B cell (primary cell): ENCODE measurements at regions not wholly inside any gene's neighbourhood (a gene's known extent, or its start where the extent isn't known, plus 50 kb on each side); places are given as distances from the start of the nearest gene placed in this dataset.

Source experiments
- ATAC-seq: fragments of 200-7000 bp; cut with Tn5 transposase; one replicate; pipeline ENCODE4 v1.10.0; 2021; ENCODE audit warnings: low read depth, mild to moderate bottlenecking, moderate number of reproducible peaks, moderate library complexity
- CTCF ChIA-PET: fragments of 350-600 bp; sonication (Branson Sonifier 250); formaldehyde crosslinking; loops from one replicate; lab custom pipeline; 2021; ENCODE audit warnings: antibody characterized with exemption, inconsistent platforms; lab: Charles Lee
- POLR2A ChIA-PET: fragments of 350-600 bp; sonication (Branson Sonifier 250); formaldehyde crosslinking; loops from one replicate; lab custom pipeline; 2021; ENCODE audit warnings: antibody characterized with exemption; lab: Charles Lee
- DNase-seq: peaks from one replicate; pipeline ENCODE4 v3.0.0; 2013
- H2AFZ ChIP-seq: 2 replicates; pipeline ENCODE4 v1.6.1; 2012; ENCODE audit warnings: mild to moderate bottlenecking, low read depth, low read length; ENCODE audit not compliant: insufficient read depth, poor library complexity, severe bottlenecking
- H3K27ac ChIP-seq, 2 donors: 1 replicate in 1 of 2; 2 replicates in 1 of 2; pipeline ENCODE4 v1.5.1; 2012 to 2013; ENCODE audit warnings: low read length in 2 of 2, mild to moderate bottlenecking in 2 of 2, moderate library complexity in 1 of 2
- H3K27me3 ChIP-seq, 4 experiments: fragments of 200-600 bp in 1 of 4; sonication (generic) in 1 of 4; replicated peaks in 1 of 4; 1 replicate in 2 of 4; 2 replicates in 2 of 4; pipeline versions ENCODE4 v1.6.1 to v1.7.0; 2013 to 2016; ENCODE audit warnings: low read length in 3 of 4, mild to moderate bottlenecking in 2 of 4, mixed read lengths in 1 of 4, moderate library complexity in 1 of 4; ENCODE audit not compliant: insufficient read depth in 4 of 4, control insufficient read depth in 3 of 4; ENCODE audit errors: control extremely low read depth in 1 of 4
- H3K36me3 ChIP-seq, 2 experiments: replicated peaks in 1 of 2; 1 replicate in 1 of 2; 2 replicates in 1 of 2; pipeline versions ENCODE4 v1.6.1 to v1.7.1; 2013; ENCODE audit warnings: low read length in 1 of 2; ENCODE audit not compliant: insufficient read depth in 2 of 2, control insufficient read depth in 1 of 2; ENCODE audit errors: control extremely low read depth in 1 of 2, extremely low read depth in 1 of 2
- H3K4me1 ChIP-seq, 2 donors: fragments of 200-600 bp in 1 of 2; sonication (generic) in 1 of 2; 1 replicate in 1 of 2; 2 replicates in 1 of 2; pipeline versions ENCODE4 v1.5.1 to v1.6.1; 2013 to 2017; ENCODE audit warnings: low read length in 2 of 2; ENCODE audit not compliant: control insufficient read depth in 2 of 2, insufficient read depth in 2 of 2
- H3K4me2 ChIP-seq: replicated peaks from 2 replicates; pipeline ENCODE3; 2012; ENCODE audit warnings: mild to moderate bottlenecking, low read depth, low read length; ENCODE audit not compliant: poor library complexity, severe bottlenecking
- H3K4me3 ChIP-seq, 5 experiments: fragments of 200-600 bp in 1 of 5; sonication (generic) in 1 of 5; 1 replicate in 3 of 5; 2 replicates in 2 of 5; pipeline versions ENCODE4 v1.5.1 to v1.7.0; 2011 to 2016; ENCODE audit warnings: low read length in 4 of 5, mild to moderate bottlenecking in 4 of 5, low read depth in 2 of 5, control low read depth in 1 of 5, moderate library complexity in 1 of 5; ENCODE audit not compliant: insufficient read depth in 1 of 5; ENCODE audit errors: control extremely low read depth in 1 of 5, extremely low read depth in 1 of 5
- H3K79me2 ChIP-seq: fragments of 200-600 bp; sonication (generic); one replicate; pipeline ENCODE4 v1.6.0; 2016; ENCODE audit warnings: low read length; ENCODE audit not compliant: control insufficient read depth, insufficient read depth
- H3K9ac ChIP-seq: fragments of 200-600 bp; sonication (generic); 2 replicates; pipeline ENCODE4 v1.6.1; 2017; ENCODE audit warnings: mild to moderate bottlenecking, low read length, moderate library complexity
- H3K9me3 ChIP-seq, 3 donors: one replicate each; pipeline versions ENCODE4 v1.6.1 to v1.7.1; 2013; ENCODE audit warnings: low read length in 2 of 3; ENCODE audit not compliant: control insufficient read depth in 2 of 3, insufficient read depth in 1 of 3; ENCODE audit errors: control extremely low read depth in 1 of 3
- H4K20me1 ChIP-seq: 2 replicates; pipeline ENCODE4 v1.6.0; 2012; ENCODE audit warnings: mild to moderate bottlenecking, low read length; ENCODE audit not compliant: insufficient read depth, control insufficient read depth, poor library complexity, severe bottlenecking
- H3K27ac Mint-ChIP-seq: one replicate; pipeline ENCODE4 v1.8.0; 2021; ENCODE audit warnings: mixed read lengths
- H3K27me3 Mint-ChIP-seq: one replicate; pipeline ENCODE4 v1.8.0; 2021; ENCODE audit warnings: mixed read lengths
- H3K4me1 Mint-ChIP-seq: one replicate; pipeline ENCODE4 v1.8.0; 2021; ENCODE audit warnings: mixed read lengths
- H3K4me3 Mint-ChIP-seq: one replicate; pipeline ENCODE4 v1.8.0; 2021; ENCODE audit warnings: mixed read lengths
- H3K9me3 Mint-ChIP-seq: one replicate; pipeline ENCODE4 v1.8.0; 2022; ENCODE audit warnings: mixed read lengths; ENCODE audit not compliant: insufficient read depth
- CTCF ChIP-seq: fragments of 200-600 bp; IDR thresholded peaks from one replicate; pipeline ENCODE4 v1.8.0; 2022; ENCODE audit warnings: antibody characterized with exemption, mild to moderate bottlenecking
- WGBS: methylation state at CpG from one replicate; pipeline ENCODE4 v1.1.5; 2013; ENCODE audit warnings: missing lambda C conversion rate; ENCODE audit not compliant: insufficient coverage; 5-methylcytosine and 5-hydroxymethylcytosine counted together
- intact Hi-C: fragments of 100-400 bp; cut with micrococcal nuclease; formaldehyde crosslinking; loops from one replicate; pipeline ENCODE4 v1.10.0; 2022

DNA sequence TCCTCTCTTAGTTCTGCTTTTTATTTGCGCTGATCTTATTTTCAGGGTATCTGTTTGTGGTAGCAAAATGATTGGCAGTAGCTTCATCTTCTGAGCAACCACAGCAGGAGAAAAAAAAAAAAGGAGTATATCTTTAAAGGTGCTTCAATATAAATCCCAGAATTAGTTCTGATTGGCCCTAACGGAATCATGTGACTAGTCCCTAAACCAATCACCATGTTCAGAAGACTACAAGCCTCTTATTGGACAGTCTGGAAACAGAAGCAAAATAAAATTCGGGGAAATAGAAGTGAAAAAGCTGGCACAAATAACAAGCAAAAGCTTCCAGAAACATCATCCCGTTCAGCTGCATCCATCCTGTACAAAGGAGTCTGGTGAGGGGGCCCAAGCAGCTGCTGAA, 49.9 kb upstream of the PTPRO start:
- H3K4me3 ChIP-seq, result no peak overlapping the region
- no peaks in the 10 kb centered on the region for H3K9me3 ChIP-seq
- no peaks in the 10 kb centered on the region for H3K79me2 ChIP-seq
- no peak overlapping the region for H3K9ac ChIP-seq
- POLR2A ChIA-PET, result no interaction called here
- H3K27me3 ChIP-seq, result peaks cover 0 to 4% (median 0%) of the 10 kb centered on the region in 4 experiments
- H2AFZ ChIP-seq, result no peak overlapping the region
- Mint-ChIP-seq H3K9me3 (no peaks in the 10 kb centered on the region), H3K4me1 (no peaks in the 10 kb centered on the region), H3K4me3 (no peak overlapping the region), H3K27me3 (peaks cover 7% of the 10 kb centered on the region), H3K27ac (no peak overlapping the region)
- H3K4me2 ChIP-seq, result no peak overlapping the region
- CTCF ChIA-PET, result interaction anchor here (1.1 kb wide), 3 partner anchors 52 to 425 kb away, joined by 3 to 5 read pairs (median 4); partner anchors contain the start of gene RERG
- no peaks in the 10 kb centered on the region for H3K36me3 ChIP-seq
- intact Hi-C loops, result no loop called here
- no peak for TF ChIP-seq CTCF
- ATAC-seq (no peak), DNase-seq (no peak)
- no peaks in the 10 kb centered on the region for H4K20me1 ChIP-seq
- WGBS, result 93% methylated on average over 2 of the region's 4 CpGs
- H3K4me1 ChIP-seq, result no peaks in the 10 kb centered on the region
- H3K27ac ChIP-seq, result no peak overlapping the region
